AG10803 (cell line): ENCODE measurements at regions not wholly inside any gene's neighbourhood (a gene's known extent, or its start where the extent isn't known, plus 50 kb on each side); places are given as distances from the start of the nearest gene placed in this dataset.

Experiments
- DNase-seq: peaks from one replicate; pipeline ENCODE4 v3.0.0; 2010; ENCODE audit warnings: low read depth
- H3K4me3 ChIP-seq: 2 replicates; pipeline ENCODE4 v1.5.1; 2011; ENCODE audit warnings: mild to moderate bottlenecking, low read length, control low read depth
- CTCF ChIP-seq: conservative IDR thresholded peaks from 2 replicates; pipeline ENCODE4 v1.5.1; 2011; ENCODE audit warnings: mild to moderate bottlenecking, low read length, control low read depth, inconsistent platforms

GRCh38 chr13:47862841-47863240 lies 138.2 kb downstream of the SUCLA2 start:
- no peak for DNase-seq
- TF ChIP-seq CTCF = no peak
- no peak overlapping the region for H3K4me3 ChIP-seq

- no peak overlapping the region for H3K4me3 ChIP-seq
- peak; percentile 39 for TF ChIP-seq CTCF
Measured at GRCh38 chr13:47859165-47859564, 141.9 kb downstream of the SUCLA2 start.

GRCh38 chr13:47858042-47859025 lies 142.7 kb downstream of the SUCLA2 start:
- peak overlapping the region; percentile 8 for H3K4me3 ChIP-seq
- no peak for TF ChIP-seq CTCF
- peak; percentile 80 for DNase-seq

More at GRCh38 chr13:47859165-47859564, 141.9 kb downstream of the SUCLA2 start:
- DNase-seq = peak; percentile 77

GRCh38 chr13:47853236-47853635 lies 147.8 kb downstream of the SUCLA2 start:
- DNase-seq = peak; percentile 78
- TF ChIP-seq CTCF = no peak
- H3K4me3 ChIP-seq = no peak overlapping the region

GRCh38 chr13:47846886-47847285 lies 154.2 kb downstream of the SUCLA2 start:
- no peak for DNase-seq
- no peak overlapping the region for H3K4me3 ChIP-seq
- no peak for TF ChIP-seq CTCF

DNA sequence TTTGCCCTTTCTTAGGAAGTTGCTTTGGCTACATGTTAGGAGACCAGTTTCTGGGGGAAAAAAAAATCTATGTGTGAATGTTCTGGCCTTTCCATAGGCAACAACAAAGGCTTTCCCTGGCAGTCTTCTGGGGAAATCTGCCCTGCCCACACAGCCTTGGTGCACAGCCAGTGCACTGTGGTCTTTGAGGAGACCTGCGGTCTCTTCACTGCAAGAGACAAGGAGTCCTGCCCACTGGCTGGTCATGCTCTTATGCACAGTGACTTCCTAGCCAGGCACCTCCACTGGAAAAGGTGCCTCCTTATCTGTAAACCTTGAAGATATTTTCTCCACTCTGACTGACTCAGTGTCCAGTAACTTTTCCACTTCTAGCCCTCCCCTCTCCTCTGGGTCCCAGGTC lies 155.1 kb downstream of the SUCLA2 start:
- DNase-seq = no peak
- H3K4me3 ChIP-seq = no peak overlapping the region

More for the DNA sequence above, 155.1 kb downstream of the SUCLA2 start:
- no peak for TF ChIP-seq CTCF
